GM21737 (cell line): ENCODE measurements at regions not wholly inside any gene's neighbourhood (a gene's known extent, or its start where the extent isn't known, plus 50 kb on each side); places are given as distances from the start of the nearest gene placed in this dataset.
"Not testable (repeated sequence)": the region's sequence is repeated elsewhere in the genome, so short reads cannot be mapped to it uniquely, and the experiment has no call there.

Source experiments
- ATAC-seq: cut with Tn5 transposase; IDR thresholded peaks from one replicate; pipeline ENCODE4 v1.9.1; 2021; ENCODE audit warnings: mild to moderate bottlenecking, moderate library complexity; ENCODE audit not compliant: unreplicated experiment

DNA sequence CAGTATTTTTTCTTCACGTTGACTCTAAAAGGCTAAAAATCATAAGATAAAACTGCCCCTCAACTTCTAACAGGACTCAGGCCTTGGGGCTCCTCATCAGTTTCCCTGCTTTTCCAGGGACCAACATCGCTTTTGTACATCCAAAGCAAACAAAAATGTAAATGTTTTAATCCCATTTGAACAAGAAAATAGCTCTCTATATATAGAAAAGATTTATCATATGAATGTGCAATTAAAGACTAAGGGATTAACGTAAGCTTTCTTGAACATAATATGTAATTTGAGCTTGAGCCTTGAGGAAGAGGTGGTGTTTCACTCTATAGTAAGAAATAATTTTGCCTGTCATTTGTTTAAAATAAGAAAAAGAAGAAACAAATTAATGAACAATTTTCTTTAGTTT lies 547.2 kb upstream of the ACO1 start:
- no peak for ATAC-seq

- ATAC-seq: no peak
These were observed 545.2 kb upstream of the ACO1 start for GRCh38 chr9:31839273-31839672.

DNA sequence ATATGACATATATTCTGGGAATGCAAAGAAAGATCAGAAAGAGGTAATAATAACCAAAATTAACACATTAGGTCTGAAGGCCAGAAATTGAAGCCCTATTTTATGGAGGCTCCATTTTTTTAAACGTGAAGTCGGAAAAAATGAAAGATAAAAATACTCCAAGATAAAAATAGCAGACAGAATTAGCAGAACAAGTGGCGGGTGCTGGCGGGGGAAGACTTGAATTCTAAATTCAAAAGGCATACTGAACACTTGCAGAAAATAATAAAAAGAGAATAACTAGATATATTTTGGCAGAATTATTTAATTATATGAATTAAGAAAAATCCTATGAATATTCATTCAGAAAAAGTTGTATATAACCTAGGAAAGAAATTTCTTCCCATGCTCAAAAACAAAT lies 543.7 kb upstream of the ACO1 start:
- ATAC-seq: no peak

DNA sequence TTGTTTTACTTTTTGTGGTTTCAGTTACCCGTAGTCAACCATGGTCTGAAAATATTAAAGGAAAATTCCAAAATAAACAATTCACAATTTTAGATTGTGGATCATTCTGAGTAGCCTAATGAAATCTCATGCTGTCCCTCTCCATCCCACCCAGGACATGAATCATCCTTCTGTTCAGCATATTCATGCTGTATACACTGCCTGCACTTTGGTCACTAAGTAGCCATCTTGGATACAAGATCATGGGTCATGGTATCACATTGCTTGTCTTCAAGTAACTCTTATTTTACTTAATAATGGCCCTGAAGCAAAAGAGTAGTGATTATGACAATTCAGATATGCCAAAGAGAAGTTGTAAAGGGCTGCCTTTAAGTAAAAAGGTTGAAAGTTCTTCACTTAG lies 536.5 kb upstream of the ACO1 start:
- no peak for ATAC-seq

DNA sequence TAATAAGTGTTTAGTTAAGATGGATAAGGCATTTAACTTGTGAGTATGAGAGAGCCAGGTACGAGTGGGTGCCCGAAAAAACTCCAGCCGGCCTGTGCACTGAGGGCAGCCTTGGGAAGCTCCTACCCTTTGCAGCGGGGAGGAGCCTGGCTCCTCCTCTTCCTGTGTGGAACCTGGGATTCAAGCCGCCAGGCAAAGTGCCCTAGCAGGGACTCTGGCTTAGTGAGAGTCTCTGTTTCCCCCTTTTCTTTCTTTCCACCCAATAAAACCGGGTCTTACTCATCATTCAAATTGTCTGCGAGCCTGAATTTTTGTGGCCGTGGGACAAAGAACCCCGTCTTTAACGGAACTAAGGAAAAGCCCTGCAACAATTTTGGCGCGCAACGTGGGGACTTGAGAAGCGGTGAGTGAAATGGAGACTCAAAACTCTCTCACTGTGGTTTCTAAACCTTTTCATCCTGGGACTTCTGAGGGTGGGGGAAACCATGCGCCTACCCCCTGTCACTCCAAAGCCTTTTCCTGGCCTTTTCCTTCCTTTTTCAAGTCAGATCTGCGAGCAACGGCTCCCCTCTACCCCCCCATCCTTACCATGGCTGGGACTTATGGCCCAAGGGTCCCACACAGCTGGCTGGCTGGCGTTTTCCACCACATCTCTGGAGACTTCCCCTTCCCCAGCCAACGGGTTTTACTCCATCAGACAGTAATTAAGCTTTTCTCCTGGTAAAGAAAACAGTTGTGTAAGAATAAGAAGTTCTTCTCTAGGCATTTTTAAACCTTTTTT lies 535.7 kb upstream of the ACO1 start:
- no peak for ATAC-seq

GRCh38 chr9:31854187-31854586 lies 530.3 kb upstream of the ACO1 start:
- no peak for ATAC-seq

GRCh38 chr9:31868830-31869229 lies 515.6 kb upstream of the ACO1 start:
- ATAC-seq: no peak

GRCh38 chr9:31870276-31870675 lies 514.2 kb upstream of the ACO1 start:
- no peak for ATAC-seq

- ATAC-seq: no peak
These were observed 510.7 kb upstream of the ACO1 start for GRCh38 chr9:31873722-31874121.

DNA sequence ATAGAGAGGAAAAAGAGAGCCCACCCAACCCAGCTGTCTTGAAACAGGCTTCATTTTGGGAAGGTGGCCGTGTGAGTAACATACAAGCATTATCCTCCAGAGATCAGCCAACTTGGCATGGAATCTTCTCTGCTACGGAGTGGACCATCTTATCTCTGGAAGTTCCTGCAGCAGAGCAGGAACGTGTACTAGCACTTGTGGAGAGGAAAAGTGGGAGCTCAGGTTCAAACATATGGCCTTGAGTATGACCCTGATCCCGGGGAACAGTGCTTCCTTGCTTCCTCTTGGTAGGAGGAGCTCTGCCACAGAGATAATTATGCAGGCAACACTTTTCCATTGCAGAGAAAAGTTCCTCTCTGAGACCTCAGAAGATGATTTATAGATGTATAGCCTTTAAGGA lies 490.4 kb upstream of the ACO1 start:
- ATAC-seq: no peak

- ATAC-seq: no peak
These were observed 476.1 kb upstream of the ACO1 start for GRCh38 chr9:31908158-31908890.

DNA sequence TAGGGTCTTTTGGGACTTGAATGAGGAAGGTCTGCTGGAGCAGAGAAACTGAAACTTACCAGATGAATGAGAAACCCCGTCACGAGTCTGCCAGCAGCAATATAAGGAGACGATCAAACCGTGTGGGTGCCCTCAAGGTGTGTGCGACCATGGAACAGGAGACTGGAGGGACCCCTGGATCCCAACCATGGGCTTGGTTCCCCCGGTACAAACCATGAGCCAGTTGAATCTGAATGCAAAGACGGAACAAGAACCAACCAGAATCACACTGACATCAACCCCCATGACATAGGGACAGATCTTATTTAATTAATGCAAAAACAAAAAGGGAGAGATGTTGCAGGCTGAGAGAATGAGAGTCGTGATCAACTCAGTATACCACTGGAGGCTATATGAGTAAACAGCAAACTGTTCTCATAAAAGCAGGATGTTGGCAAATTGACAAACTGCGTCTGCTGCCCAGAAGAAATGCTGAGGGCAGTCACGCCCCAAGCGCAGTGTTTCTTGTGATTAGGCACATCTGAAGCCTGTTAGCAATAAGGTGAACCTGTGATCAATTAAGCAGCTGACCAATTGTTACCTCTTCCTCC lies 475.5 kb upstream of the ACO1 start:
- ATAC-seq: no peak

GRCh38 chr9:31912636-31913035 lies 471.8 kb upstream of the ACO1 start:
- ATAC-seq: no peak

GRCh38 chr9:31916591-31917241 lies 467.7 kb upstream of the ACO1 start:
- no peak for ATAC-seq

DNA sequence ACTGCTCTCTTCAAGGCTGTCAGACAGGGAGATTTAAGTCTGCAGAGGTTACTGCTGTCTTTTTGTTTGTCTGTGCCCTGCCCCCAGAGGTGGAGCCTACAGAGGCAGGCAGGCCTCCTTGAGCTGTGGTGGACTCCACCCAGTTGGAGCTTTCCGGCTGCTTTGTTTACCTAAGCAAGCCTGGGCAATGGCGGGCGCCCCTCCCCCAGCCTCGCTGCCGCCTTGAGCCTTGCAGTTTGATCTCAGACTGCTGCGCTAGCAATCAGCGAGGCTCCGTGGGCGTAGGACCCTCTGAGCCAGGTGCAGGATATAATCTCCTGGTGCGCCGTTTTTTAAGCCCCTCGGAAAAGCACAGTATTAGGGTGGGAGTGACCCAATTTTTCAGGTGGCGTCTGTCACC lies 446.7 kb upstream of the ACO1 start:
- ATAC-seq: not testable (repeated sequence)

DNA sequence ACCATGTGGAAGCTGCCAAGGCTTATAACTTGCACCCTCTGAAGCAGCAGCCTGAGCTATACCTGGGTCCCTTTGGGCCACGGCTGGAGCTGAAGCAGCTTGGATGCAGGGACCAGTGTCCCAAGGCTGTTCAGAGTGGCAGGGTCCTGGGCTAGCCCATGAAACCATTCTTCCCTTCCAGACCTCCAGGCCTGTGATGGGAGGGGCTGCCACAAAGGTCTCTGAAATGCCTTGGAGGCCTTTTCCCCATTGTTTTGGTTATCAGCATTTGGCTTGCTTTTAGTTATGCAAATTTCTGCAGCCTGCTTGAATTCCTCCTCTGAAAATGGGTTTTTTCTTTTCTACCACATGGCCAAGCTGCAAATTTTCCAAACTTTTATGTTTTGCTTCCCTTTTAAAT lies 433.7 kb upstream of the ACO1 start:
- no peak for ATAC-seq

- no peak for ATAC-seq
These were observed 425.9 kb upstream of the ACO1 start for GRCh38 chr9:31958572-31958971.

- no peak for ATAC-seq
These were observed 414.9 kb upstream of the ACO1 start for GRCh38 chr9:31969552-31969951.

DNA sequence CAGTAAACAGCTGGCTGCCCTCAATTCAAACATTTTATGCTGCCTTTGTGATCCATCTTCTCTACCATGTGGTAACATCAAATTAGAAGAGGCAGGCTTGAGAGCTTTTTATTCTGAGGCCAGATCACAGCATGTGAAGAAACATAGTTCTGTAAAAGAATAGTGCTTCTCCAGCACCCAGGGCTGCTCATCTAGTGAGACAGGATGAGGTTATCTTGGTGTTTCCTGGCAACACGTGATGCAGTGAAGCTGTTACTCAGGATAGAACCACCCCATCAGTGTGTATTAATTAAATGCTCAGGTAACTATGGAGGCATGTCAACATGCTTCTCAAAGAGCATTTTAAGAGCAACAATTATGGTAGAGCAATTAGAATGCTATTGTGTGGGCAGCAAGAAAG lies 400.5 kb upstream of the ACO1 start:
- no peak for ATAC-seq

DNA sequence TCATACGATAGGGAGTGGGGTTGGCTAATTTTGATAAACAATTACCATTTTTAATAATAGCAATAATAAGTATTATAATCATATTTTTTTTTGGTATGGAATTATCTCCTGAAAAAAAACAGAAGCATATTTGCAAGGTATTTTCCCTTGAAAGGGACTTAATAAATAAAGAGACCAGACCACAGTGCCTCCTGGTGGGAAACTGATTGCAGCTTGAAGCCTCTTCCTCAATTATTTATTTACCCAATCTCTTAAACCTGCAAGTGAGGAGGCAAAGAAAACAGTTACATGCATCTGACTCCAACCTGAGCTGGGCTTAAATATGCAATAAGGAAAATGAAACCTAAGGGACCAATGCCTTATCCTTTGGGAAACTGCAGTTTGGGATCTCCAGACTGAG lies 388.1 kb upstream of the ACO1 start:
- ATAC-seq: no peak

DNA sequence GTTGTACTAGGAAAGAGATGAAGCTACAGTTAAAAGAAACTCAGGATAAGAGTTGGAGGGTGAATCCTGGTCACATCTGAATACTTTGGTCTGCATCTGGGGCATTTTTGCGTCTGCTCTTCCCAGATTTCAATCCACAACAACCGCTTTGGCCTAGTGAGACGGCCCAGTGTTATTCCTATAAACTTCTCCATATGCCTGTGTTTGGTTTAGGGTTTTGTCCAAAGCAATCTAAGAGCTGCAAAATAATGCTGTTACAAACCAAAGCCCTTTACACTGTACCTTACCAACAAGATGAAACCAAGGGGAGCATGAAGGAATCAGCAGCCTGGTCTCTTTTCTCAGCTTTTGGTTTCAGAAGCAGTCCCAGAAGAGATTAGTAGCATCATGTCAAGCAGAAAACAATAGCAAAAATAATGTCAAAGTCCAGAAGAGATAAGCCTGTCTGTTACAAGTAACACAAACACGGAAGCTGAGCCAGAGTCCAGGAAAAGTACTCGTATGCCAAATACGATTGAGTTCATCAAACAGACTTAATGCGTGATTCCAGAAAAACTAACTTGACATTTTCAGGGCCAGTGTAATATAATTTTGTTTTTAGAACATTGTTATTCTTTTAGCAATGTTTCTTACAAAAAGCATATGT lies 379.9 kb upstream of the ACO1 start:
- no peak for ATAC-seq
